Esophagus squamous epithelium (tissue), 5 donors: ENCODE measurements at regions not wholly inside any gene's neighbourhood (a gene's known extent, or its start where the extent isn't known, plus 50 kb on each side); places are given as distances from the start of the nearest gene placed in this dataset.

ENCODE experiments used
- DNase-seq: peaks from one replicate; lab custom pipeline; 2025; lab: John Stamatoyannopoulos, UW
- H3K27ac ChIP-seq, 4 donors: fragments of 200-600 bp; sonication (generic); one replicate each; pipeline ENCODE4 v1.5.1; 2016 to 2019; ENCODE audit warnings: mild to moderate bottlenecking in 1 of 4
- H3K27me3 ChIP-seq, 4 donors: fragments of 200-600 bp; sonication (generic); 1 replicate in 3 of 4; 2 replicates in 1 of 4; pipeline versions ENCODE4 v1.5.1 to v1.6.0; 2017 to 2021; ENCODE audit warnings: antibody characterized with exemption in 1 of 4
- H3K36me3 ChIP-seq, 3 donors: fragments of 200-600 bp; sonication (generic); one replicate each; pipeline ENCODE4 v1.5.1; 2016 to 2019
- H3K4me1 ChIP-seq, 3 donors: fragments of 200-600 bp; sonication (generic); one replicate each; pipeline ENCODE4 v1.5.1; 2017 to 2019
- H3K4me3 ChIP-seq, 4 donors: fragments of 200-600 bp; sonication (generic); 1 replicate in 3 of 4; 2 replicates in 1 of 4; pipeline ENCODE4 v1.5.1; 2016 to 2019; ENCODE audit warnings: mild to moderate bottlenecking in 2 of 4, moderate library complexity in 1 of 4
- H3K9me3 ChIP-seq, 3 donors: fragments of 200-600 bp; sonication (generic); one replicate each; pipeline ENCODE4 v1.5.1; 2016 to 2019
- POLR2A ChIP-seq, 4 donors: fragments of 450-650 bp; IDR thresholded peaks; one replicate each; pipeline ENCODE4 v1.6.1; 2017; ENCODE audit warnings: antibody characterized with exemption in 4 of 4, mild to moderate bottlenecking in 4 of 4, moderate library complexity in 3 of 4
- WGBS, 2 donors: methylation state at CpG; one replicate each; pipeline ENCODE4 v1.1.5; 2018; 5-methylcytosine and 5-hydroxymethylcytosine counted together
- intact Hi-C: fragments of 100-400 bp; cut with DNase I; formaldehyde crosslinking; loops from one replicate; pipeline ENCODE4 v1.15.0; 2022
- TF ChIP-seq, protein P1 (sequence below), 6 experiments: fragments of 450-650 bp in 4 of 6; fragments of 200-600 bp in 2 of 6; sonication (generic) in 2 of 6; IDR thresholded peaks; one replicate each; pipeline ENCODE4 v1.5.1; 2016 to 2019; ENCODE audit warnings: antibody characterized with exemption in 6 of 6, mild to moderate bottlenecking in 4 of 6, moderate library complexity in 4 of 6
- donor health status: DM: yes; HTN: yes; CAD: no.

- WGBS, 2 donors, result 66 to 94% methylated on average over 2 to 3 of the region's 3 CpGs
These were observed 356.8 kb downstream of the EFNA5 start for GRCh38 chr5:107313921-107314320.

DNA sequence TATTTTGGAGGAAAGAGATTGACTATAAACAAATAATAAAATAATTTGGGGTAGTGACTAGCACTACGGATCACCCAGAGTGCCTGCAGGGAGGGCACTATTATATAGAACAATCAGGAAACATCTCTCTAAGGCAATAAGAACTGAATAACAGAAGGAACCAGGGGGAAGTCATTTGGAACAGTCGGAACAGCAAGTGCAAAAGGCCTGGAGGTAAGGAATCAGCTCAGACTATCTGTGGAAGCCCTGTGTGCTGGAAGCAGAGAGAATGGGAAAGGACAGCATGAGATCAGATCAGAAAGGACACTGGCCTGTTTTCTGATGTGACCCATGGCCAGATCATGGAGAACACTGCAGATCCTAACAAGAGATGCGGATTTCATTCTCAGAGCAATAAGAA is 357.6 kb downstream of the EFNA5 start:
- no peak for DNase-seq
- H3K36me3 ChIP-seq, result no peaks in the 10 kb centered on the region
- H3K4me1 ChIP-seq, result no peaks in the 10 kb centered on the region
- H3K27me3 ChIP-seq, result no peaks in the 10 kb centered on the region
- H3K4me3 ChIP-seq, result no peak overlapping the region
- no peaks in the 10 kb centered on the region for H3K9me3 ChIP-seq
- no peak for TF ChIP-seq POLR2A (IDR thresholded peaks at IDR 0.05)
- TF ChIP-seq, protein P1, sequence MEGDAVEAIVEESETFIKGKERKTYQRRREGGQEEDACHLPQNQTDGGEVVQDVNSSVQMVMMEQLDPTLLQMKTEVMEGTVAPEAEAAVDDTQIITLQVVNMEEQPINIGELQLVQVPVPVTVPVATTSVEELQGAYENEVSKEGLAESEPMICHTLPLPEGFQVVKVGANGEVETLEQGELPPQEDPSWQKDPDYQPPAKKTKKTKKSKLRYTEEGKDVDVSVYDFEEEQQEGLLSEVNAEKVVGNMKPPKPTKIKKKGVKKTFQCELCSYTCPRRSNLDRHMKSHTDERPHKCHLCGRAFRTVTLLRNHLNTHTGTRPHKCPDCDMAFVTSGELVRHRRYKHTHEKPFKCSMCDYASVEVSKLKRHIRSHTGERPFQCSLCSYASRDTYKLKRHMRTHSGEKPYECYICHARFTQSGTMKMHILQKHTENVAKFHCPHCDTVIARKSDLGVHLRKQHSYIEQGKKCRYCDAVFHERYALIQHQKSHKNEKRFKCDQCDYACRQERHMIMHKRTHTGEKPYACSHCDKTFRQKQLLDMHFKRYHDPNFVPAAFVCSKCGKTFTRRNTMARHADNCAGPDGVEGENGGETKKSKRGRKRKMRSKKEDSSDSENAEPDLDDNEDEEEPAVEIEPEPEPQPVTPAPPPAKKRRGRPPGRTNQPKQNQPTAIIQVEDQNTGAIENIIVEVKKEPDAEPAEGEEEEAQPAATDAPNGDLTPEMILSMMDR (IDR thresholded peaks at IDR 0.05), result no peak
- WGBS, 2 donors, result 80 to 98% methylated on average over 3 of the region's 3 CpGs
- intact Hi-C loops, result no loop called here
- no peak overlapping the region for H3K27ac ChIP-seq

More at GRCh38 chr5:107313921-107314320, 356.8 kb downstream of the EFNA5 start:
- H3K4me1 ChIP-seq, result no peaks in the 10 kb centered on the region
- no peaks in the 10 kb centered on the region for H3K27me3 ChIP-seq
- H3K9me3 ChIP-seq, result no peaks in the 10 kb centered on the region
- DNase-seq, result no peak
- H3K36me3 ChIP-seq, result no peaks in the 10 kb centered on the region
- intact Hi-C loops, result no loop called here
- TF ChIP-seq, protein P1 (IDR thresholded peaks at IDR 0.05), result no peak
- no peak for TF ChIP-seq POLR2A (IDR thresholded peaks at IDR 0.05)
- H3K4me3 ChIP-seq, result no peak overlapping the region
- no peak overlapping the region for H3K27ac ChIP-seq

- no peaks in the 10 kb centered on the region for H3K36me3 ChIP-seq
- peaks cover 0 to 5% (median 0%) of the 10 kb centered on the region in 3 donors for H3K4me1 ChIP-seq
- WGBS, 2 donors, result 59 to 67% methylated on average over 1 of the region's 1 CpG
- no peaks in the 10 kb centered on the region for H3K9me3 ChIP-seq
- no peaks in the 10 kb centered on the region for H3K27me3 ChIP-seq
- TF ChIP-seq POLR2A (IDR thresholded peaks at IDR 0.05), result no peak
- TF ChIP-seq, protein P1 (IDR thresholded peaks at IDR 0.05), result no peak
- H3K27ac ChIP-seq, result no peak overlapping the region
- DNase-seq, result no peak
- intact Hi-C loops, result no loop called here
- H3K4me3 ChIP-seq, result no peak overlapping the region
These were observed 360.6 kb downstream of the EFNA5 start for GRCh38 chr5:107310181-107310580.

DNA sequence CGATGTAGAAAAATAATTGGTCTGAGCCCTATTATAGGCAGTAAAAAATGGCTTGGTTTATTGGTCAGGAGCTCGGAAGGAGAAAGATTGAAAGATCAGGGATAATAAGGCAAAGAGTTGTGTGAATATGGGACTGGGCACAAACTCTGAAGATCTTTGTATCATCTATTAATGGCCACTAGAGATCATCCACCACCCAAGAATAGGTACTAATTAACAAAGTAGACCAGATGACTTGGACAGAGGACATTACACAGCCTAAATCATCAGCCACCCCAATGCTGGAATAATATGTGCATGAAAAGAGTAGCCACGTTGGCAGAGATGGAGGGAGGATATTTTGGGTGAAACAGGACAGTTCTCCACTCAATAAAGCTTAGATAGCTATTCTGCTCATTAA is 364.1 kb downstream of the EFNA5 start:
- DNase-seq, result no peak
- H3K36me3 ChIP-seq, result no peaks in the 10 kb centered on the region
- H3K27ac ChIP-seq, result peak overlapping the region in 1 of 4 donors; percentile 59
- H3K27me3 ChIP-seq, result no peaks in the 10 kb centered on the region
- H3K4me3 ChIP-seq, result no peak overlapping the region
- intact Hi-C loops, result no loop called here
- peaks cover 0 to 5% (median 0%) of the 10 kb centered on the region in 3 donors for H3K4me1 ChIP-seq
- TF ChIP-seq, protein P1 (IDR thresholded peaks at IDR 0.05), result no peak
- TF ChIP-seq POLR2A (IDR thresholded peaks at IDR 0.05), result no peak
- H3K9me3 ChIP-seq, result no peaks in the 10 kb centered on the region
- 75 to 94% methylated on average over 3 of the region's 3 CpGs for WGBS, 2 donors

GRCh38 chr5:107306002-107306401 is 364.7 kb downstream of the EFNA5 start:
- Histone ChIP-seq H3K9me3 (no peaks in the 10 kb centered on the region), H3K27ac (peak overlapping the region in 1 of 4 donors; percentile 59), H3K4me1 (peaks cover 0 to 9% (median 0%) of the 10 kb centered on the region in 3 donors), H3K4me3 (no peak overlapping the region), H3K27me3 (no peaks in the 10 kb centered on the region), H3K36me3 (no peaks in the 10 kb centered on the region)
- no peak for DNase-seq
- 95 to 100% methylated on average over 1 to 2 of the region's 3 CpGs for WGBS, 2 donors
- TF ChIP-seq, protein P1 (IDR thresholded peaks at IDR 0.05), result no peak
- no peak for TF ChIP-seq POLR2A (IDR thresholded peaks at IDR 0.05)
- intact Hi-C loops, result no loop called here
